ENCODE measurements at regions not wholly inside any gene's neighbourhood (a gene's known extent, or its start where the extent isn't known, plus 50 kb on each side); places are given as distances from the start of the nearest gene placed in this dataset.

- CTCF ChIA-PET, result interaction anchor here (1.7 to 6.6 kb wide), 2 partner anchors 11 to 12 kb away, joined by 4 to 55 read pairs; no protein-coding TSS in a partner anchor
- no peak for DNase-seq (ENCODE audit: extremely low spot score)
- no peak for TF ChIP-seq CTCF (IDR thresholded peaks at IDR 0.05; ENCODE audit: control extremely low read depth, extremely low read depth, low read depth, missing control alignments)
- POLR2A ChIA-PET, result no interaction called here
Measured at GRCh38 chr12:94786906-94787305, 136.5 kb upstream of the TMCC3 start.

GRCh38 chr12:94783862-94784261, 133.5 kb upstream of the TMCC3 start:
- DNase-seq (ENCODE audit: extremely low spot score), result no peak
- TF ChIP-seq CTCF (IDR thresholded peaks at IDR 0.05; ENCODE audit: control extremely low read depth, extremely low read depth, low read depth, missing control alignments), result no peak
- ChIA-PET POLR2A (no interaction called here), CTCF (interaction anchor here (1.0 to 1.4 kb wide), 2 partner anchors 9 to 25 kb away, joined by 3 to 5 read pairs; no protein-coding TSS in a partner anchor)

GRCh38 chr12:94783343-94783742, 133.0 kb upstream of the TMCC3 start:
- ChIA-PET POLR2A (no interaction called here), CTCF (interaction anchor here (1.0 to 1.4 kb wide), 2 partner anchors 10 to 25 kb away, joined by 3 to 5 read pairs; no protein-coding TSS in a partner anchor)
- no peak for TF ChIP-seq CTCF (IDR thresholded peaks at IDR 0.05; ENCODE audit: control extremely low read depth, extremely low read depth, low read depth, missing control alignments)
- no peak for DNase-seq (ENCODE audit: extremely low spot score)

- no peak for DNase-seq (ENCODE audit: extremely low spot score)
- TF ChIP-seq CTCF (IDR thresholded peaks at IDR 0.05; ENCODE audit: control extremely low read depth, extremely low read depth, low read depth, missing control alignments), result no peak
- POLR2A ChIA-PET, result no interaction called here
- CTCF ChIA-PET, result interaction anchor here (1.1 kb wide), 1 partner anchor 19 kb away, joined by 3 read pairs; no protein-coding TSS in a partner anchor
Measured at GRCh38 chr12:94781835-94782234, 131.5 kb upstream of the TMCC3 start.

- ChIA-PET POLR2A (no interaction called here), CTCF (interaction anchor here (0.9 to 9.4 kb wide), 2 partner anchors 9 to 10 kb away, joined by 3 to 55 read pairs; no protein-coding TSS in a partner anchor)
- DNase-seq (ENCODE audit: extremely low spot score), result no peak
- no peak for TF ChIP-seq CTCF (IDR thresholded peaks at IDR 0.05; ENCODE audit: control extremely low read depth, extremely low read depth, low read depth, missing control alignments)
Measured at GRCh38 chr12:94779485-94779884, 129.1 kb upstream of the TMCC3 start.

- DNase-seq (ENCODE audit: extremely low spot score), result no peak
- ChIA-PET CTCF (interaction anchor here (1.3 to 9.4 kb wide), 2 partner anchors 10 to 93 kb away, joined by 3 to 55 read pairs; no protein-coding TSS in a partner anchor), POLR2A (no interaction called here)
- TF ChIP-seq CTCF (IDR thresholded peaks at IDR 0.05; ENCODE audit: control extremely low read depth, extremely low read depth, low read depth, missing control alignments), result no peak
Measured at GRCh38 chr12:94777936-94778335, 127.6 kb upstream of the TMCC3 start.

Measured in GM10248 (cell line).